ENCODE measurements at regions not wholly inside any gene's neighbourhood (a gene's known extent, or its start where the extent isn't known, plus 50 kb on each side); places are given as distances from the start of the nearest gene placed in this dataset.

DNA sequence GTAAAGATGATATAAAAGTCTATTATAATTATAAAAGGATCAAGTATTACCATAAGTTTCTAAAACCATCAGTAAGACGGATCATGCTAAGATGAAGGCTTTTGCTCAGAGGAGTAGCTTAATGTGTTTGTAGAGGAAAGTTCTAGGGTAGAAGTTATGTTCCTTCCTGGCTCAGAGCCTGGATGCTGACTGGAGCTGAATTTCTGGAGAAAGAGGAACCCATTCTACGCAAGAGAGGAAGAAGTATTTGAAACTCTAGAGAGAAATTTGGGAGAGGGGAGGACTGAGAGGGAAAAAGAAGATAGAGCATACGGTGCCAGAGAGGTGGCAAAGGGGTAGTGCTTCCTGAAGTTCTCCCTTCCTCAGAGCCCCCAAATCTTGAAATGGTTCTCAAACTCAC, 51.4 kb upstream of the SGCG start:
- DNase-seq: no peak
- H3K36me3 ChIP-seq (ENCODE audit: insufficient read depth, low read length): no peaks in the 10 kb centered on the region
- Mint-ChIP-seq H3K27ac (no peak overlapping the region), H3K4me1 (no peaks in the 10 kb centered on the region), H3K36me3 (no peaks in the 10 kb centered on the region), H3K9me3 (no peaks in the 10 kb centered on the region), H3K27me3 (peaks cover 2% of the 10 kb centered on the region in 2 donors), H3K4me3 (no peak overlapping the region)
- H3K4me3 ChIP-seq (ENCODE audit: low read length in 2 of 2): no peak overlapping the region
- intact Hi-C loops (cut with micrococcal nuclease): no loop called here
- no peak overlapping the region for H3K27ac ChIP-seq (ENCODE audit: low read depth, low read length)
- H3K27me3 ChIP-seq (ENCODE audit: insufficient read depth, low read length): no peaks in the 10 kb centered on the region
- CTCF ChIA-PET (ENCODE audit: partially characterized antibody): no interaction called here
- no peaks in the 10 kb centered on the region for H3K9me3 ChIP-seq (ENCODE audit: control insufficient read depth in 1 of 2, low read length in 2 of 2)
- H3K4me1 ChIP-seq (ENCODE audit: insufficient read depth, low read length): no peaks in the 10 kb centered on the region
- POLR2A ChIA-PET (ENCODE audit: partially characterized antibody): no interaction called here

Data from CD4-positive, alpha-beta memory T cell (primary cell).